ENCODE measurements at regions not wholly inside any gene's neighbourhood (a gene's known extent, or its start where the extent isn't known, plus 50 kb on each side); places are given as distances from the start of the nearest gene placed in this dataset.

- no peaks in the 10 kb centered on the region for H3K9me3 ChIP-seq (replicated peaks; ENCODE audit: control insufficient read depth, insufficient read depth, low read length)
- SMC1A ChIA-PET (ENCODE audit: uncharacterized antibody, unreplicated experiment), result no interaction called here
- DNase-seq (ENCODE audit: low read depth, low spot score), result no peak
- no peaks in the 10 kb centered on the region for H3K79me2 ChIP-seq (ENCODE audit: control insufficient read depth, insufficient read depth, low read length)
- TF ChIP-seq E4F1 (IDR thresholded peaks at IDR 0.05; ENCODE audit: borderline replicate concordance, partially characterized antibody) (no peak), ZNF217 (IDR thresholded peaks at IDR 0.05) (no peak), EZH2 (IDR thresholded peaks at IDR 0.05; ENCODE audit: borderline replicate concordance, control insufficient read depth, low read depth, low read length) (no peak), ATF3 (IDR thresholded peaks at IDR 0.05; ENCODE audit: borderline replicate concordance, extremely low read depth, low read depth, low read length) (no peak), BMI1 (IDR thresholded peaks at IDR 0.05; ENCODE audit: borderline replicate concordance) (no peak), IKZF1 (conservative IDR thresholded peaks at IDR 0.05) (no peak), SP1 (IDR thresholded peaks at IDR 0.05; ENCODE audit: low read depth, low read length) (no peak), BRCA1 (IDR thresholded peaks at IDR 0.05; ENCODE audit: low read depth, low read length) (no peak), ELK1 (IDR thresholded peaks at IDR 0.05; ENCODE audit: low read depth, low read length) (no peak), CBX5 (IDR thresholded peaks at IDR 0.05; ENCODE audit: low read depth) (no peak), STAT1 (conservative IDR thresholded peaks at IDR 0.05) (no peak), EED (IDR thresholded peaks at IDR 0.05; ENCODE audit: low read depth) (no peak), USF2 (IDR thresholded peaks at IDR 0.05; ENCODE audit: borderline replicate concordance, low read depth, low read length) (no peak), FOXK2 (IDR thresholded peaks at IDR 0.05) (no peak), SREBF2 (IDR thresholded peaks at IDR 0.05; ENCODE audit: low read length) (no peak), ZNF207 (IDR thresholded peaks at IDR 0.05; ENCODE audit: borderline replicate concordance) (no peak), ATF2 (IDR thresholded peaks at IDR 0.05; ENCODE audit: low read length) (no peak), HCFC1 (IDR thresholded peaks at IDR 0.05; ENCODE audit: low read length) (no peak), YY1 (IDR thresholded peaks at IDR 0.05; ENCODE audit: low read depth, low read length) (no peak), USF1 (IDR thresholded peaks at IDR 0.05; ENCODE audit: borderline replicate concordance, extremely low read length, insufficient read depth, low read depth, low read length) (no peak)
- POLR2A ChIA-PET, result no interaction called here
- H4K20me1 ChIP-seq (ENCODE audit: control insufficient read depth, insufficient read depth), result no peaks in the 10 kb centered on the region
- H3K4me2 ChIP-seq (ENCODE audit: control insufficient read depth, insufficient read depth), result no peak overlapping the region
- no peak for ATAC-seq
- RAD21 ChIA-PET (ENCODE audit: unreplicated experiment), result interaction anchor here (0.9 kb wide), 1 partner anchor 36 kb away, joined by 3 read pairs; no protein-coding TSS in a partner anchor
- H3K4me1 ChIP-seq (ENCODE audit: control insufficient read depth, insufficient read depth, low read length), result no peaks in the 10 kb centered on the region
- peaks cover 0 to 5% of the 10 kb centered on the region in 2 experiments; a peak in 1 of 4 replicates for H3K27me3 ChIP-seq (replicated peaks in 1 of 2; ENCODE audit: control insufficient read depth in 2 of 2, insufficient read depth in 2 of 2, low read length in 1 of 2)
- H2AFZ ChIP-seq (ENCODE audit: control insufficient read depth, low read depth, low read length), result no peak overlapping the region
- BruUV-seq (replicated peaks), result no TSS peak
- CTCF ChIA-PET, result interaction anchor here (1.0 kb wide), 1 partner anchor 151 kb away, joined by 3 read pairs; no protein-coding TSS in a partner anchor
- H3K9ac ChIP-seq (ENCODE audit: control insufficient read depth, insufficient read depth, low read length), result no peak overlapping the region
- in situ Hi-C loops (cut with MboI), result no loop called here
- no peak overlapping the region for H3K27ac ChIP-seq (ENCODE audit: control insufficient read depth, insufficient read depth)
- H3K4me3 ChIP-seq, result no peak overlapping the region
- intact Hi-C loops (cut with micrococcal nuclease; ENCODE audit: unreplicated experiment), result no loop called here
- 42% methylated on average over 3 of the region's 3 CpGs for WGBS (ENCODE audit: insufficient coverage, insufficient replicate concordance, low lambda C conversion rate, missing lambda C conversion rate)
- no peak for FAIRE-seq
- H3K36me3 ChIP-seq (ENCODE audit: control insufficient read depth in 2 of 2, insufficient read depth in 2 of 2, low read length in 1 of 2), result no peaks in the 10 kb centered on the region
Measured at GRCh38 chr5:74954919-74955318, 88.7 kb upstream of the FAM169A start.
